ENCODE measurements at regions not wholly inside any gene's neighbourhood (a gene's known extent, or its start where the extent isn't known, plus 50 kb on each side); places are given as distances from the start of the nearest gene placed in this dataset.
"Not testable (repeated sequence)": the region's sequence is repeated elsewhere in the genome, so short reads cannot be mapped to it uniquely, and the experiment has no call there.

- TF ChIP-seq EZH2 (IDR thresholded peaks at IDR 0.05; ENCODE audit: borderline replicate concordance, low read depth, low read length, severe bottlenecking); CTCF (IDR thresholded peaks at IDR 0.05; ENCODE audit: extremely low read depth in 1 of 2, insufficient read depth in 1 of 2, low read depth in 1 of 2, low read length in 2 of 2); POLR2AphosphoS5 (IDR thresholded peaks at IDR 0.05; ENCODE audit: insufficient read depth, low read depth, low read length); POLR2A (IDR thresholded peaks at IDR 0.05; ENCODE audit: low read depth, low read length); MAX (IDR thresholded peaks at IDR 0.05; ENCODE audit: insufficient read depth, insufficient read length); GATA2 (IDR thresholded peaks at IDR 0.05; ENCODE audit: insufficient read depth, insufficient read length, low read depth, low read length); MYC (IDR thresholded peaks at IDR 0.05; ENCODE audit: low read depth, low read length); JUN (IDR thresholded peaks at IDR 0.05; ENCODE audit: borderline replicate concordance, insufficient read depth, insufficient read length, low read depth); FOS (IDR thresholded peaks at IDR 0.05; ENCODE audit: borderline replicate concordance, insufficient read depth, low read length): not testable (repeated sequence)
Measured at GRCh38 chr12:24348180-24348579, 398.7 kb upstream of the SOX5 start.
